GM21737 (cell line): ENCODE measurements at regions not wholly inside any gene's neighbourhood (a gene's known extent, or its start where the extent isn't known, plus 50 kb on each side); places are given as distances from the start of the nearest gene placed in this dataset.
"Not testable (repeated sequence)": the region's sequence is repeated elsewhere in the genome, so short reads cannot be mapped to it uniquely, and the experiment has no call there.

ENCODE experiments used
- ATAC-seq: cut with Tn5 transposase; IDR thresholded peaks from one replicate; pipeline ENCODE4 v1.9.1; 2021; ENCODE audit warnings: mild to moderate bottlenecking, moderate library complexity; ENCODE audit not compliant: unreplicated experiment

- no peak for ATAC-seq
Observed at GRCh38 chr5:101278011-101278687, 375.1 kb upstream of the ST8SIA4 start.

DNA sequence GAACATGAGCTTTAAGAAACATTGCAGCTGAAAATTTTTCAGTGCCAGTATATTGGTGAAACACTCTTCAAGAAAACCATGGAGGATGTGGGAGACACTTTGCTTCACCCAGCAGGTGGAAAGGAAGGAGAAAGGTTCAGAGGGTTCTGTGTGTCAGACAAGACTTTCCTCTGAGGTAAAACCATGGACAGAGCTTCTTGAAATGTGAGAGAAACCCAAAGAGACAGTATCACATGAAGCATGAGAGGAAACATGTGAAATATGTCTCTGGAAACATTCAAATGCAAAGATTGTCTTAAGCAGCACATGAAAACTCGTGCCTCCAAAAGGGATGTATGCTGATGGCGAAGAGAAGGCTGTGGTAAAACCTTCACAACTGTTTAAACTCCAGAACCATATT is 368.9 kb upstream of the ST8SIA4 start:
- ATAC-seq = no peak

- no peak for ATAC-seq
Observed at GRCh38 chr5:101271416-101271815, 368.3 kb upstream of the ST8SIA4 start.

DNA sequence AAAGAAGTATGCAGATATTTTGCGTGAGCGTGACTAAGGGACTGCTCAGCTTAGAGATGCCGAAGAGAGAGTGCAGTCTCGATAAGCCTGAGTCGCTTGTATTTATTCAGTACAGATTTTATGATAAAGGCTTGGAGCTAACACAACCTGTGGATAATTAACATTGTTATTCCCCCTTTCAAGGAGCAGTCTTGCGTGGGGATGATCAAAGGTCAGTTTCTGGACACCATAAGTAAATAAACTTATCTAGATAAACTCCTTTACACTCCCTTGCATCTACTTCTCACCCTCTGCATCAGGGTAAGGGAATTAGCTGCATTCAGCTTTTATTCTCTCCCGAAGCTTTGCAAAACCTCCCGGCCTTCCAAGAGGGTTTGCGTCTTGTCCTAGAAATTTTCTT is 357.8 kb upstream of the ST8SIA4 start:
- no peak for ATAC-seq

- no peak for ATAC-seq
Observed at GRCh38 chr5:101253096-101253495, 350.0 kb upstream of the ST8SIA4 start.

DNA sequence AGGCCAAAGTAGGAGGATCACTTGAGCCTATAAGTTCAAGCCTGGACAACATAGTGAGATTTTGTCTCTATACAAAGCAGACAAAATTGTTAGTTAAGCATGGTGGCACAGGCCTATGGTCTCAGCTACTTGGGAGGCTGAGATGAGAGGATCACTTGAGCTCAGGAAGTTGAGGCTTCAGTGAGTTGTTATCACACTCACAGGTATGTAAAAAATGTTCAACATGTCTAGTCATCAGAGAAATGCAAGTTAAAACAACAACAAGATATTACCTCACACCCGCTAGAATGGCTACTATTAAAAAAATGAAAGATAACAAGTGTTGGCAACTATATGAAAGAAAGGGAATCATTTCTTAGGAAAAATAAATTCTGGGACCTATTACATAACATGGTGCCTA is 341.5 kb upstream of the ST8SIA4 start:
- no peak for ATAC-seq

DNA sequence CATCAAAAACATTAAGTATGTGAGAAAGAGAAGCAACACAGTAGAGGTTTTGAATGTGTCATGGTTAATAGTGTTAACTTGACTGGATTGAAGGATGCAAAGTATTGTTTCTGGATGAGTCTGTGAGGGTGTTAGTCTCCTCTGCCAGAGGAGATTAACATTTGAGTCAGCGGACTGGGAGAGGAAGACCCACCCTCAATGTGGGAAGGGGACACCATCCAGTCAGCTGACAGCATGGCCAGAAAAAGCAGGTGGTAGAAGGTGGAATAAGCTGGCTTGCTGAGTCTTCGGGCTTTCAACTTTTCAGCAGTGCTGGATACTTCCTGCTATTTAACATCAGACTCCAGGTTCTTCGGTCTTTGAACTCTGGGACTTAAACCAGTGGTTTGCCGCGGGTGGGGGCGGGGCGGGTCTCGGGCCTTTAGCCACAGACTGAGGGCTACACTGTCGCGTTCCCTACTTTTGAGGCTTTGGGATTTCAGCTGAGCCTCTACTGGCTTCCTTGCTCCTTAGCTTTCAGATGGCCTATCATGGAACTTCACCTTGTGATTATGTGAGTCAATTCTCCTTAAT is 309.9 kb upstream of the ST8SIA4 start:
- no peak for ATAC-seq

DNA sequence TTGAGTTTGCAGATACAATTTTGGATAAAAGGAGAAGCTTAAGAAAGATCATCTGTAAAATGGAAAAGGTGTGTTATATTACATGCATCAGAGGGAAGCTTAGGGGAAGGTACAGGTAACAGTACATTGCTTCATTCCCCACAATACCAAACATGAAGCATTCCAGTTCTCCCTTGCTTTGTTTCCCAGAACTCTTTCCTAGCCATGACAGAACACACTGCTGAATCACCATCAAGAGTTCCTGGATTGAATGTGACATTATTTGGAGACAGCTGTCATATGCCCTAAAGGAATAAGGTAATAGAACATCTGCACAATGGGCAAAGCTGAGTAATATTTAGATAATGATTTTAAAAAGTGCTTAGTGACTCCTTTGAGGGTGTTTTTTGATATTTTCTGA is 303.5 kb upstream of the ST8SIA4 start:
- ATAC-seq = no peak

DNA sequence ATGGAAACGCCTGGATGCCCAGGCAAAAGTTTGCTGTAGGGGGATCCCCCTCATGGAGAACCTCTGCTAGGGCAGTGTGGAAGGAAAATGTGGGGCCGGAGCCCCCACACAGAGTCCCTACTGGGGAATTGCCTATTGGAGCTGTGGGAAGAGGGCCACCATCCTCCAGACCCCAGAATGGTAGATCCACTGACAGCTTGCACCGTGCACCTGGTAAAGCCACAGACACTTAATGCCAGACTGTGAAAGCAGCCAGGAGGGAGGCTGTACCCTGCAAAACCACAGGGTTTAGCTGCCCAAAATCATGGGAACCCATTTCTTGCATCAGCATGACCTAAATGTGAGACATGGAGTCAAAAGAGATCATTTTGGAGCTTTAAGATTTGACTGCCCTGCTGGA is 302.0 kb upstream of the ST8SIA4 start:
- not testable (repeated sequence) for ATAC-seq

DNA sequence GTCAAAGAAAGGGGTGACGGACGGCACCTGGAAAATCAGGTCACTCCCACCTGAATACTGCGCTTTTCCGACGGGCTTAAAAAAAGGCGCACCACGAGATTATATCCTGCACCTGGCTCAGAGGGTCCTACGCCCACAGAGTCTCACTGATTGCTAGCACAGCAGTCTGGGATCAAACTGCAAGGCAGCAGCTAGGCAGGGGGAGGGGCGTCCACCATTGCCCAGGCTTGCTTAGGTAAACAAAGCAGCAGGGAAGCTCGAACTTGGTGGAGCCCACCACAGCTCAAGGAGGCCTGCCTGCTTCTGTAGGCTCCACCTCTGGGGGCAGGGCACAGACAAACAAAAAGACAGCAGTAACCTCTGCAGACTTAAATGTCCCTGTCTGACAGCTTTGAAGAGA is 277.3 kb upstream of the ST8SIA4 start:
- ATAC-seq = not testable (repeated sequence)

GRCh38 chr5:101176605-101177004 is 273.5 kb upstream of the ST8SIA4 start:
- ATAC-seq = no peak

DNA sequence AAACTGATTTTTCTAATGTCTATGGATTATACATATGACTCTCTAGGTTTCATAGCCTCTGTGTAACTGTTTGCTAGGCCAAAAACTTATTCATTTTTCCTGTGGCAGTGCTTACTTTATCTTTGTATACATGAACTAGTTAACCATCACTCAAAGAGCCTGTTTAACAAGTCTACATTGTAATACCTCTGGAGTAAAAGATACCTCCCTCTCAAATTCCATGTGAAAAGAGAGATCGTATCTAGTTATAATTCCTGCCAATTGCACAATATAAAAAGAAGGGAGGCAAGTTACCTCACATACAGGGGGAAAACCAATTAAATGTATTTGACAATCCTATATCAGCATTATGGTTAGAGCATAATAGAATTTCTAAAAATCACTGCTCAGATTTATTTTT is 271.9 kb upstream of the ST8SIA4 start:
- ATAC-seq = no peak

DNA sequence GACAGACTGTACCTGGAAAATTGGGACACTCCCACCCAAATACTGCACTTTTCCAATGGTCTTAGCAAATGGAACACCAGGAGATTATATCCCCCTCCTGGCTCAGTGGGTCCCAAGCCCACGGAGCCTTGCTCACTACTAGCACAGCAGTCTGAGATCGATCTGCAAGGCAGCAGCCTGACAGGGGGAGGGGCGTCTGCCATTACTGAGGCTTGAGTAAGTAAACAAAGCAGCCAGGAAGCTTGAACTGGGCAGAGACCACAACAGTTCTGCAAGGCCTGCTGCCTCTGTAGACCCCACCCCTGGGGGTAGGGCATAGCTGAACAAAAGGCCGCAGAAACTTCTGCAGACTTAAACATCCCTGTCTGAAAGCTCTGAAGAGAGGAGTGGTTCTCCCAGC is 260.0 kb upstream of the ST8SIA4 start:
- ATAC-seq = no peak

GRCh38 chr5:101160002-101160401 is 256.9 kb upstream of the ST8SIA4 start:
- ATAC-seq = no peak

GRCh38 chr5:101159006-101159405 is 255.9 kb upstream of the ST8SIA4 start:
- no peak for ATAC-seq

DNA sequence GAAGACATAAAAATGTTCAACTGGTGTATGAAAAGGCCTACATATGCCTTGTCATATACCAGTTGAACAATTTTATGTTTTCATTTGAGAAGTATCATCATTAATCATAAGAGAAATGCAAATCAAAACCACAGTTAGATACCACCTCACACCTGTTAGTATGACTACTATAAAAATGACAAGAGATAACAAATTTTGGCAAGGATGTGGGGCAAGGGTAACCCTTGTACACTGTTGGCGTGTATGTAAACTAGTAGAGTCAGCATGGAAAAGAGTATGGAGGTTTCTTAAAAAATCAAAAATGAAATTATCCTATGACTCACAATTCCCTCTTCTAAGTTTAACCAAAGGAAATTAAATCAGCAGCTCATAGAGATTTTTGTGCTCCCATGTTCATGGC is 250.4 kb upstream of the ST8SIA4 start:
- ATAC-seq = no peak

GRCh38 chr5:101143526-101143925 is 240.4 kb upstream of the ST8SIA4 start:
- ATAC-seq = no peak

DNA sequence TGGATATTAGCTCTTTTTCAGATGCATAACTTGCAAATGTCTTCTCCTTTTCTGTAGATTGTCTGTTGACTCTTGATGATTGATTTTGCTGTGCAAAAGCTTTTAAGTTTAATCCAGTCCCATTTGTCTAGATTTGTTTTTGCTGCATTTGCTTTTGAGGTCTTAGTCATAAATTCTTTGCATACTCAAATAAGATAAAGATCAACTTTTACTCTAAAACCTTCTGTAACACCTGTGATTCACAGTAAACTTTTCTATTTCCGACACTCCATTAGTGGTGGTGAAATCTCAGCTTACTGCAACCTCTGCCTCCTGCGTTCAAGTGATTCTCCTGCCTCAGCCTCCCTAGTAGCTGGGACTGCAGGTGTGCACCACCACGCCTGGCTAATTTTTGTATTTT is 239.0 kb upstream of the ST8SIA4 start:
- ATAC-seq = no peak

DNA sequence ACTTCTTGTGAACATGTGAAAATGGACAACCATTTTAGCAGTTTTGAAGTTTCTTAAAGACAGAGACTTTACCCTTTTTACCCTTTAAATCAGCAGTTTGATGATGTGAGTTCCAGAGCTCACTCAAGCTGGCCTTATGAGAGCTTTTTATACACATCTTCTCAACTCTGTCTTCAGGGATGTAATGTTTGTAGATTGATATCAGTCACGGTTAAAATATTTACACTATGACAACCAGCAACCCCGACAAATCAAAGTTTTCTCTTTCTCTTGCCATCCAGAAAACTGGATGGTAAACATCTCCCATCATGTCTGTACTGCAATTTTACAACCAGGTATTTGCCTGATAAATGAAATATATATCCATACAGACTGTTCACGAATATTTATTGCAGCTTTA is 233.4 kb upstream of the ST8SIA4 start:
- no peak for ATAC-seq

DNA sequence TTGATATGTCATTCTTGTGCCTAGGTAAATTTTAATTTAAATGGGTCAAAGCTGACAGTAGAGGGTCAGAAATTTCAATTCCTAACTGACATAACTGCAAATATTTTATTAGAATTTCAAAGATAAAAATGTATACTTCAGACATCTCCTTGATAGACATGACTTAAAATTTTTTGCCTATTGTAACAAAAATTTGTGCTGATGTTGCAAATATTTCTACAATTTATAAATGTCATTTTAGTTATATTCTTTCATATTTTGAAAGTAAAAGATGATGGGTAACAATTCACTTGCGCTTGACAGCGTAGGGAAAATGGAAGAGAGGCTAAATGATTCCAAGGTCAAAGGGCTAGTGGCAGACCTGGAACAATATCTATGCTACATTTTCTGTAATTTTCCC is 220.3 kb upstream of the ST8SIA4 start:
- ATAC-seq = no peak

GRCh38 chr5:101112645-101113044 is 209.6 kb upstream of the ST8SIA4 start:
- ATAC-seq = no peak

DNA sequence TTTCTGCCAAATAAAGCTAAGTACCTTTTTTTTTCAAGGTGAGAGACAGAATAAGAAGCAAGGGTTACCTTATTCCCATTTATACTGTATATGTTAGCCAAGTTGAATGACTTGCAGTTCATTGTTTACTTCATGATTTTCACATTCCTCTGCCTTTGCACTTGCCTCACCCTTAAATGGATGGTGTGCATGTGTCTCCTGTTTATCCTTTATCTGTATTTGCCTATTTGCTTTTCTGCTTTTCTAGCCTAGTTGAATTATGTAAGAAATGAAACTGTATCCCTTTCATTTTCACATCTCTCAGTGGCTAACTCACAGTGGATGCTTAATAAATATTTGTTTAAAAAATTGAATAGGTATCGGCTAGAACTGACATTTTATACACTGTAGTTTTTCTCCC is 200.8 kb upstream of the ST8SIA4 start:
- ATAC-seq = no peak

GRCh38 chr5:101102506-101102905 is 199.4 kb upstream of the ST8SIA4 start:
- no peak for ATAC-seq
